Left ventricle myocardium inferior (tissue), 1 donor: ENCODE measurements at regions not wholly inside any gene's neighbourhood (a gene's known extent, or its start where the extent isn't known, plus 50 kb on each side); places are given as distances from the start of the nearest gene placed in this dataset.

Experiments
- DNase-seq: peaks from one replicate; pipeline ENCODE4 v3.0.0-alpha.2; 2020
- H3K27ac ChIP-seq: fragments of 200-600 bp; replicated peaks from 2 replicates; pipeline ENCODE4 v1.8.0; 2021
- H3K27me3 ChIP-seq: fragments of 200-600 bp; 2 replicates; pipeline ENCODE4 v1.8.0; 2021; ENCODE audit warnings: low read depth
- H3K36me3 ChIP-seq: fragments of 200-600 bp; 2 replicates; pipeline ENCODE4 v1.8.0; 2021
- H3K4me1 ChIP-seq: fragments of 200-600 bp; 2 replicates; pipeline ENCODE4 v1.8.0; 2021
- H3K4me3 ChIP-seq: fragments of 200-600 bp; 2 replicates; pipeline ENCODE4 v1.8.0; 2021; ENCODE audit warnings: mild to moderate bottlenecking, moderate library complexity
- H3K9me3 ChIP-seq: fragments of 200-600 bp; replicated peaks from 2 replicates; pipeline ENCODE4 v1.8.0; 2021
- CTCF ChIP-seq: fragments of 200-600 bp; IDR thresholded peaks from 2 replicates; pipeline ENCODE4 v1.8.0; 2021; ENCODE audit warnings: antibody characterized with exemption, mild to moderate bottlenecking, borderline replicate concordance
- intact Hi-C: fragments of 100-400 bp; cut with micrococcal nuclease; formaldehyde crosslinking; loops from one replicate; pipeline ENCODE4 v1.11.0; 2022
- donor health status: DM: no; HTN: yes; CAD: no; lungs with severe emphysema.

GRCh38 chr2:59803586-59803985 is 749.9 kb downstream of the BCL11A start:
- intact Hi-C loops, result no loop called here
- no peak overlapping the region for H3K4me3 ChIP-seq
- H3K4me1 ChIP-seq, result no peaks in the 10 kb centered on the region
- TF ChIP-seq CTCF, result no peak
- no peak for DNase-seq
- H3K9me3 ChIP-seq, result peaks cover 16% of the 10 kb centered on the region
- no peaks in the 10 kb centered on the region for H3K27me3 ChIP-seq
- no peak overlapping the region for H3K27ac ChIP-seq
- H3K36me3 ChIP-seq, result no peaks in the 10 kb centered on the region

- Histone ChIP-seq H3K4me3 (no peak overlapping the region), H3K4me1 (no peaks in the 10 kb centered on the region), H3K36me3 (no peaks in the 10 kb centered on the region), H3K27me3 (no peaks in the 10 kb centered on the region), H3K9me3 (peaks cover 25% of the 10 kb centered on the region), H3K27ac (no peak overlapping the region)
- TF ChIP-seq CTCF, result no peak
- intact Hi-C loops, result no loop called here
- DNase-seq, result no peak
These were observed 754.7 kb downstream of the BCL11A start for GRCh38 chr2:59798687-59799232.

- Histone ChIP-seq H3K27ac (no peak overlapping the region), H3K4me1 (no peaks in the 10 kb centered on the region), H3K27me3 (no peaks in the 10 kb centered on the region), H3K9me3 (peaks cover 12% of the 10 kb centered on the region), H3K36me3 (no peaks in the 10 kb centered on the region), H3K4me3 (no peak overlapping the region)
- intact Hi-C loops, result no loop called here
- no peak for DNase-seq
- TF ChIP-seq CTCF, result no peak
These were observed 762.3 kb downstream of the BCL11A start for GRCh38 chr2:59791004-59791618.

- peaks cover 12% of the 10 kb centered on the region for H3K9me3 ChIP-seq
- no peak overlapping the region for H3K4me3 ChIP-seq
- H3K4me1 ChIP-seq, result no peaks in the 10 kb centered on the region
- intact Hi-C loops, result no loop called here
- H3K27me3 ChIP-seq, result no peaks in the 10 kb centered on the region
- DNase-seq, result no peak
- H3K36me3 ChIP-seq, result no peaks in the 10 kb centered on the region
- no peak overlapping the region for H3K27ac ChIP-seq
- no peak for TF ChIP-seq CTCF
These were observed 763.1 kb downstream of the BCL11A start for GRCh38 chr2:59790186-59791003.

- no peak for DNase-seq
- no peaks in the 10 kb centered on the region for H3K36me3 ChIP-seq
- intact Hi-C loops, result no loop called here
- H3K4me1 ChIP-seq, result no peaks in the 10 kb centered on the region
- H3K4me3 ChIP-seq, result no peak overlapping the region
- H3K9me3 ChIP-seq, result peaks cover 11% of the 10 kb centered on the region
- no peaks in the 10 kb centered on the region for H3K27me3 ChIP-seq
- no peak for TF ChIP-seq CTCF
- no peak overlapping the region for H3K27ac ChIP-seq
These were observed 763.9 kb downstream of the BCL11A start for GRCh38 chr2:59789523-59789922.
